Ishikawa (cell line): ENCODE measurements at regions not wholly inside any gene's neighbourhood (a gene's known extent, or its start where the extent isn't known, plus 50 kb on each side); places are given as distances from the start of the nearest gene placed in this dataset.

Experiments used
- CEBPB ChIP-seq: IDR thresholded peaks from 2 replicates; pipeline ENCODE4 v1.6.1; 2012
- EGR1 ChIP-seq: IDR thresholded peaks from 2 replicates; pipeline ENCODE4 v1.6.1; 2012
- EP300 ChIP-seq: IDR thresholded peaks from 2 replicates; pipeline ENCODE4 v1.6.1; 2012; ENCODE audit warnings: borderline replicate concordance
- FOXM1 ChIP-seq: IDR thresholded peaks from 2 replicates; pipeline ENCODE4 v1.6.1; 2012; ENCODE audit warnings: low read depth, borderline replicate concordance
- MAX ChIP-seq: IDR thresholded peaks from 2 replicates; pipeline ENCODE4 v1.6.1; 2012
- TCF12 ChIP-seq: IDR thresholded peaks from 2 replicates; pipeline ENCODE4 v1.6.1; 2012; ENCODE audit warnings: low read depth
- YY1 ChIP-seq: IDR thresholded peaks from 2 replicates; pipeline ENCODE4 v1.6.1; 2012; ENCODE audit warnings: low read depth

GRCh38 chr10:121217331-121217730 lies 366.2 kb downstream of the WDR11 start:
- TF ChIP-seq FOXM1 (no peak), TCF12 (no peak), CEBPB (no peak), MAX (no peak), YY1 (no peak), EP300 (no peak), EGR1 (no peak)
